K562 (cell line): ENCODE measurements at regions not wholly inside any gene's neighbourhood (a gene's known extent, or its start where the extent isn't known, plus 50 kb on each side); places are given as distances from the start of the nearest gene placed in this dataset.

Source experiments
- ATAC-seq: fragments of 200-7000 bp; cut with Tn5 transposase; 3 replicates; pipeline ENCODE4 v1.9.1; 2020; ENCODE audit warnings: moderate library complexity
- BruUV-seq: library from RNA; stranded (reverse); fragments of 400-500 nt; replicated peaks from 2 replicates; lab custom pipeline; 2021; lab: Mats Ljungman, UMichigan
- CTCF ChIA-PET: fragments of 300-600 bp; formaldehyde crosslinking; extraction: SDS; loops from one replicate; lab custom pipeline; 2021; ENCODE audit warnings: low intra/inter-chr PET ratio; lab: Yijun Ruan, JAX
- POLR2A ChIA-PET: fragments of 300-600, 350-650 bp; sonication (Branson Sonifier 250); formaldehyde crosslinking; extraction: SDS; loops from one replicate; lab custom pipeline; 2021; ENCODE audit warnings: antibody characterized with exemption, inconsistent platforms; lab: Yijun Ruan, JAX
- DNase-seq, 4 experiments: peaks; one replicate each; pipeline versions ENCODE4 v3.0.0 to v3.0.0-alpha.2; 2011 to 2018; ENCODE audit warnings: low spot score in 3 of 4, mixed read lengths in 3 of 4; ENCODE audit errors: extremely low read depth in 1 of 4
- FAIRE-seq: peaks from 2 replicates; lab custom pipeline; 2011; peaks lifted over from hg19 to GRCh38; lab: Jason Lieb, UNC
- H2AFZ ChIP-seq: 2 replicates; pipeline ENCODE4 v1.6.0; 2011; ENCODE audit warnings: low read depth, low read length, control low read depth, inconsistent platforms
- H3K27ac ChIP-seq: fragments of 200-600 bp; 3 replicates; pipeline ENCODE4 v1.8.0; 2011; ENCODE audit warnings: low read depth, mild to moderate bottlenecking, control low read depth, inconsistent platforms, low read length, moderate library complexity, mixed read lengths; ENCODE audit errors: extremely low read depth
- H3K27me3 ChIP-seq, 2 experiments: fragments of 300-600 bp in 1 of 2; 2 replicates in 1 of 2; 3 replicates in 1 of 2; pipeline versions ENCODE4 v1.6.0 to v1.8.0; 2011; ENCODE audit warnings: inconsistent platforms in 2 of 2, low read length in 2 of 2, mild to moderate bottlenecking in 1 of 2, mixed read lengths in 1 of 2, moderate library complexity in 1 of 2; ENCODE audit not compliant: control insufficient read depth in 2 of 2, insufficient read depth in 2 of 2
- H3K36me3 ChIP-seq: fragments of 300-600 bp; 3 replicates; pipeline ENCODE4 v1.8.0; 2011; ENCODE audit warnings: mild to moderate bottlenecking, low read length, inconsistent platforms; ENCODE audit not compliant: control insufficient read depth, insufficient read depth
- H3K4me1 ChIP-seq, 2 experiments: fragments of 200-600 bp in 1 of 2; replicated peaks in 1 of 2; 2 replicates in 1 of 2; 3 replicates in 1 of 2; pipeline versions ENCODE4 v1.5.1 to v1.8.0; 2011; ENCODE audit warnings: inconsistent platforms in 2 of 2, low read length in 2 of 2, mild to moderate bottlenecking in 1 of 2, mixed read lengths in 1 of 2, moderate library complexity in 1 of 2; ENCODE audit not compliant: control insufficient read depth in 2 of 2, insufficient read depth in 2 of 2
- H3K4me2 ChIP-seq: 2 replicates; pipeline ENCODE4 v1.6.1; 2011; ENCODE audit warnings: low read length, control low read depth, inconsistent platforms, mixed read lengths; ENCODE audit not compliant: insufficient read depth
- H3K4me3 ChIP-seq: fragments of 200-600 bp; sonication (generic), shearing (Covaris generic); 2 replicates; pipeline ENCODE4 v1.5.1; 2016; ENCODE audit warnings: control low read depth, inconsistent platforms
- H3K79me2 ChIP-seq: fragments of 200-600 bp; 3 replicates; pipeline ENCODE4 v1.8.0; 2011; ENCODE audit warnings: low read length, inconsistent platforms; ENCODE audit not compliant: control insufficient read depth, insufficient read depth
- H3K9ac ChIP-seq, 2 experiments: 2 replicates each; pipeline versions ENCODE4 v1.6.0 to v1.6.1; 2011; ENCODE audit warnings: low read depth in 2 of 2, low read length in 2 of 2, control low read depth in 1 of 2, inconsistent platforms in 1 of 2, mild to moderate bottlenecking in 1 of 2, mixed read lengths in 1 of 2; ENCODE audit not compliant: insufficient read depth in 1 of 2
- H3K9me1 ChIP-seq: one replicate; pipeline ENCODE4 v1.6.0; 2011; ENCODE audit warnings: inconsistent platforms, mild to moderate bottlenecking, low read length, moderate library complexity; ENCODE audit not compliant: control insufficient read depth, insufficient read depth
- H3K9me3 ChIP-seq: replicated peaks from 2 replicates; pipeline ENCODE4 v1.5.1; 2011; ENCODE audit warnings: low read depth, low read length, inconsistent platforms; ENCODE audit not compliant: control insufficient read depth, insufficient read depth
- H4K20me1 ChIP-seq: replicated peaks from 2 replicates; pipeline ENCODE4 v1.6.1; 2011; ENCODE audit warnings: low read length, inconsistent platforms, mixed read lengths; ENCODE audit not compliant: control insufficient read depth, insufficient read depth
- BRD9 ChIP-seq: fragments of 450-650 bp; IDR thresholded peaks from 2 replicates; pipeline ENCODE4 v1.6.1; 2018; ENCODE audit warnings: low read depth; ENCODE audit not compliant: partially characterized antibody
- CBFB ChIP-seq: sonication (generic); formaldehyde crosslinking; IDR thresholded peaks from 2 replicates; pipeline ENCODE4 v1.4.0; 2020; ENCODE audit warnings: mild to moderate bottlenecking, missing genetic modification reagents
- CBX5 ChIP-seq: IDR thresholded peaks from 2 replicates; pipeline ENCODE4 v1.6.1; 2014; ENCODE audit warnings: low read depth, borderline replicate concordance
- CREBBP ChIP-seq: IDR thresholded peaks from one replicate; pipeline ENCODE4 v1.6.1; 2012; ENCODE audit warnings: low read depth, mild to moderate bottlenecking, control low read depth, inconsistent platforms, low read length
- DIDO1 ChIP-seq: fragments of 450-650 bp; IDR thresholded peaks from 2 replicates; pipeline ENCODE4 v1.6.1; 2016; ENCODE audit warnings: low read depth, missing biosample characterization, missing genetic modification characterization
- HMG20A ChIP-seq: fragments of 450-650 bp; formaldehyde crosslinking; conservative IDR thresholded peaks from 2 replicates; pipeline ENCODE4 v1.4.0; 2020; ENCODE audit warnings: mild to moderate bottlenecking, mixed read lengths
- KDM5B ChIP-seq: fragments of 200-600 bp; sonication (generic); IDR thresholded peaks from 2 replicates; pipeline ENCODE4 v1.6.1; 2012; ENCODE audit warnings: low read depth, mild to moderate bottlenecking, moderate library complexity, low read length, control low read depth, inconsistent platforms; ENCODE audit not compliant: insufficient replicate concordance
- RUNX1 ChIP-seq: sonication (generic); IDR thresholded peaks from 2 replicates; pipeline ENCODE4 v1.6.1; 2016; ENCODE audit warnings: antibody characterized with exemption, low read depth
- SIRT6 ChIP-seq: IDR thresholded peaks from one replicate; pipeline ENCODE4 v1.6.1; 2012; ENCODE audit warnings: low read depth, mild to moderate bottlenecking, control low read depth, inconsistent platforms, low read length, moderate library complexity
- TBP ChIP-seq: optimal IDR thresholded peaks from 2 replicates; pipeline ENCODE3; 2011; ENCODE audit warnings: low read depth, low read length, improper control_type of control experiment
- ZNF12 ChIP-seq: sonication (generic); formaldehyde crosslinking; IDR thresholded peaks from 2 replicates; pipeline ENCODE4 v1.4.0; 2020; ENCODE audit warnings: mild to moderate bottlenecking, missing genetic modification reagents
- WGBS: fragments of 100-300 bp; shearing (Covaris generic); methylation state at CpG from one replicate; pipeline ENCODE4 v1.1.6; 2016; ENCODE audit warnings: low coverage, mixed read lengths; ENCODE audit not compliant: insufficient coverage; ENCODE audit errors: missing lambda C conversion rate; 5-methylcytosine and 5-hydroxymethylcytosine counted together
- in situ Hi-C: fragments of 300-500 bp; cut with MboI; formaldehyde crosslinking; loops from 4 replicates; pipeline ENCODE4 v1.15.0; 2018; ENCODE audit warnings: inconsistent platforms, mixed read lengths
- intact Hi-C: fragments of 100-400 bp; cut with micrococcal nuclease; formaldehyde crosslinking; loops from 2 replicates; pipeline ENCODE4 v1.14.2; 2022
- TF ChIP-seq, protein P1 (sequence below): fragments of 250-450 bp; sonication (Bioruptor Pico); IDR thresholded peaks from 2 replicates; pipeline ENCODE4 v1.8.0; 2021; ENCODE audit warnings: moderate library complexity, mild to moderate bottlenecking, inconsistent platforms
- TF ChIP-seq, protein P2 (sequence below): fragments of 450-650 bp; IDR thresholded peaks from 2 replicates; pipeline ENCODE4 v1.6.1; 2016; ENCODE audit warnings: borderline replicate concordance
- TF ChIP-seq, protein P3 (sequence below), 2 experiments: IDR thresholded peaks; 2 replicates each; pipeline ENCODE4 v1.6.1; 2012; ENCODE audit warnings: improper control_type of control experiment in 2 of 2, low read depth in 2 of 2, low read length in 2 of 2, borderline replicate concordance in 1 of 2

DNA sequence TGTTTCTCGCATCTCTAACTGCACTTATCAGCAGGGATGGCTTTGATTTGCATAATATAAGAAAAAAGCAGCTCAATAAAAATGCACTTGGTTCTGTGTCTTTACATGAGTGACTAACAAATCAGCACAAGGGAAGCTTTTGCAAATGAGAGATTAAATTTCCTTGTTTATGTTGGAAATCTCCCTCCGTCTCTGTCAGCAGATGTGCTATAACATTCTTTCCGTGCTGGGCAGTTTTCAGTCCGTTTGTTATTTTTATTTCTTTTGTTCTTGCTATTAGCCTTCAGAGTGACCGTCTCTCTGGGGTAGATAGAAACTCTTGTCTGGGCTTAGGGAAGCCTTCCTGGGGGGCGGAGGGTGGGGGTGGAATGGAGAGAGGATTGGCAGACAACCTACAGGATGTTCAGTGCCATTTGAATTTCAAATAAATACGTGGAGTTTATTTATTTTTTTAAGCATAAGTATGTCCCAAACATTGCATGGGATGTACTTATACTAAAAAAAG, 96.0 kb downstream of the GATA3 start:
- H2AFZ ChIP-seq, result no peak overlapping the region
- TF ChIP-seq TBP, result no peak
- TF ChIP-seq, protein P1, sequence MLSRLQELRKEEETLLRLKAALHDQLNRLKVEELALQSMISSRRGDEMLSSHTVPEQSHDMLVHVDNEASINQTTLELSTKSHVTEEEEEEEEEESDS (CRISPR knock-in tag), result no peak
- no peak for TF ChIP-seq CBFB (CRISPR knock-in tag)
- no peak for TF ChIP-seq CREBBP
- no peak for TF ChIP-seq KDM5B
- no peak for TF ChIP-seq DIDO1 (tag)
- no peak for TF ChIP-seq BRD9
- TF ChIP-seq HMG20A (CRISPR knock-in tag), result no peak
- TF ChIP-seq ZNF12 (CRISPR knock-in tag), result no peak
- TF ChIP-seq SIRT6, result no peak
- TF ChIP-seq, protein P2, sequence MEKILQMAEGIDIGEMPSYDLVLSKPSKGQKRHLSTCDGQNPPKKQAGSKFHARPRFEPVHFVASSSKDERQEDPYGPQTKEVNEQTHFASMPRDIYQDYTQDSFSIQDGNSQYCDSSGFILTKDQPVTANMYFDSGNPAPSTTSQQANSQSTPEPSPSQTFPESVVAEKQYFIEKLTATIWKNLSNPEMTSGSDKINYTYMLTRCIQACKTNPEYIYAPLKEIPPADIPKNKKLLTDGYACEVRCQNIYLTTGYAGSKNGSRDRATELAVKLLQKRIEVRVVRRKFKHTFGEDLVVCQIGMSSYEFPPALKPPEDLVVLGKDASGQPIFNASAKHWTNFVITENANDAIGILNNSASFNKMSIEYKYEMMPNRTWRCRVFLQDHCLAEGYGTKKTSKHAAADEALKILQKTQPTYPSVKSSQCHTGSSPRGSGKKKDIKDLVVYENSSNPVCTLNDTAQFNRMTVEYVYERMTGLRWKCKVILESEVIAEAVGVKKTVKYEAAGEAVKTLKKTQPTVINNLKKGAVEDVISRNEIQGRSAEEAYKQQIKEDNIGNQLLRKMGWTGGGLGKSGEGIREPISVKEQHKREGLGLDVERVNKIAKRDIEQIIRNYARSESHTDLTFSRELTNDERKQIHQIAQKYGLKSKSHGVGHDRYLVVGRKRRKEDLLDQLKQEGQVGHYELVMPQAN, result no peak
- no peak for TF ChIP-seq CBX5
- TF ChIP-seq RUNX1, result no peak
- TF ChIP-seq, protein P3, sequence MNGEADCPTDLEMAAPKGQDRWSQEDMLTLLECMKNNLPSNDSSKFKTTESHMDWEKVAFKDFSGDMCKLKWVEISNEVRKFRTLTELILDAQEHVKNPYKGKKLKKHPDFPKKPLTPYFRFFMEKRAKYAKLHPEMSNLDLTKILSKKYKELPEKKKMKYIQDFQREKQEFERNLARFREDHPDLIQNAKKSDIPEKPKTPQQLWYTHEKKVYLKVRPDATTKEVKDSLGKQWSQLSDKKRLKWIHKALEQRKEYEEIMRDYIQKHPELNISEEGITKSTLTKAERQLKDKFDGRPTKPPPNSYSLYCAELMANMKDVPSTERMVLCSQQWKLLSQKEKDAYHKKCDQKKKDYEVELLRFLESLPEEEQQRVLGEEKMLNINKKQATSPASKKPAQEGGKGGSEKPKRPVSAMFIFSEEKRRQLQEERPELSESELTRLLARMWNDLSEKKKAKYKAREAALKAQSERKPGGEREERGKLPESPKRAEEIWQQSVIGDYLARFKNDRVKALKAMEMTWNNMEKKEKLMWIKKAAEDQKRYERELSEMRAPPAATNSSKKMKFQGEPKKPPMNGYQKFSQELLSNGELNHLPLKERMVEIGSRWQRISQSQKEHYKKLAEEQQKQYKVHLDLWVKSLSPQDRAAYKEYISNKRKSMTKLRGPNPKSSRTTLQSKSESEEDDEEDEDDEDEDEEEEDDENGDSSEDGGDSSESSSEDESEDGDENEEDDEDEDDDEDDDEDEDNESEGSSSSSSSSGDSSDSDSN (IDR thresholded peaks at IDR 0.05; ENCODE audit: borderline replicate concordance in 1 of 2, low read depth in 2 of 2, low read length in 2 of 2), result no peak
- no peak for FAIRE-seq
- H3K27ac ChIP-seq, result no peak overlapping the region
- ChIA-PET CTCF (no interaction called here), POLR2A (no interaction called here)
- intact Hi-C loops, result no loop called here
- H3K27me3 ChIP-seq, result peaks cover 0 to 10% of the 10 kb centered on the region in 2 experiments; a peak in 2 of 5 replicates
- no TSS peak for BruUV-seq
- DNase-seq, result no peak
- H4K20me1 ChIP-seq, result no peaks in the 10 kb centered on the region
- no peaks in the 10 kb centered on the region for H3K9me3 ChIP-seq
- under 1% methylated on average over 7 of the region's 7 CpGs for WGBS
- no peaks in the 10 kb centered on the region for H3K4me1 ChIP-seq
- H3K4me3 ChIP-seq, result no peak overlapping the region
- no peaks in the 10 kb centered on the region for H3K9me1 ChIP-seq
- no peak overlapping the region for H3K9ac ChIP-seq
- in situ Hi-C loops, result no loop called here
- no peaks in the 10 kb centered on the region for H3K36me3 ChIP-seq
- no peaks in the 10 kb centered on the region for H3K79me2 ChIP-seq
- H3K4me2 ChIP-seq, result no peak overlapping the region
- ATAC-seq, result no peak
